Right atrium auricular region (tissue), 2 donors: ENCODE measurements at regions not wholly inside any gene's neighbourhood (a gene's known extent, or its start where the extent isn't known, plus 50 kb on each side); places are given as distances from the start of the nearest gene placed in this dataset.

Experiments
- DNase-seq: peaks from one replicate; pipeline ENCODE4 v3.0.0-alpha.2; 2019; ENCODE audit warnings: low spot score
- H3K27ac ChIP-seq, 2 donors: fragments of 200-600 bp; sonication (generic); 1 replicate in 1 of 2; 2 replicates in 1 of 2; pipeline ENCODE4 v1.5.1; 2016 to 2019
- H3K27me3 ChIP-seq, 2 donors: fragments of 200-600 bp; sonication (generic); one replicate each; pipeline versions ENCODE4 v1.5.1 to v1.6.0; 2017 to 2019
- H3K36me3 ChIP-seq: fragments of 200-600 bp; sonication (generic); one replicate; pipeline ENCODE4 v1.5.1; 2016
- H3K4me1 ChIP-seq, 2 donors: fragments of 200-600 bp; sonication (generic); one replicate each; pipeline versions ENCODE4 v1.5.1 to v1.6.0; 2017 to 2019
- H3K4me3 ChIP-seq, 2 donors: fragments of 200-600 bp; sonication (generic); 1 replicate in 1 of 2; 2 replicates in 1 of 2; pipeline ENCODE4 v1.5.1; 2017 to 2019; ENCODE audit warnings: mild to moderate bottlenecking in 1 of 2, moderate library complexity in 1 of 2
- H3K9me3 ChIP-seq, 2 donors: fragments of 200-600 bp; sonication (generic); one replicate each; pipeline ENCODE4 v1.5.1; 2019
- CTCF ChIP-seq, 2 donors: fragments of 200-600 bp; sonication (generic); IDR thresholded peaks; one replicate each; pipeline ENCODE4 v1.5.1; 2019; ENCODE audit warnings: antibody characterized with exemption in 2 of 2

GRCh38 chrX:20609916-20610415 lies 343.3 kb upstream of the RPS6KA3 start:
- Histone ChIP-seq H3K4me1 (no peaks in the 10 kb centered on the region), H3K9me3 (peaks cover 0 to 2% of the 10 kb centered on the region in 2 donors), H3K27ac (no peak overlapping the region), H3K27me3 (no peaks in the 10 kb centered on the region), H3K4me3 (no peak overlapping the region), H3K36me3 (no peaks in the 10 kb centered on the region)
- DNase-seq: no peak
- no peak for TF ChIP-seq CTCF (IDR thresholded peaks at IDR 0.05)

- Histone ChIP-seq H3K27ac (no peak overlapping the region), H3K4me1 (no peaks in the 10 kb centered on the region), H3K4me3 (no peak overlapping the region), H3K9me3 (no peaks in the 10 kb centered on the region), H3K36me3 (no peaks in the 10 kb centered on the region), H3K27me3 (no peaks in the 10 kb centered on the region)
- DNase-seq: no peak
- TF ChIP-seq CTCF (IDR thresholded peaks at IDR 0.05): no peak
These were observed 340.1 kb upstream of the RPS6KA3 start for GRCh38 chrX:20606831-20607230.

GRCh38 chrX:20596856-20597255 lies 330.1 kb upstream of the RPS6KA3 start:
- no peak overlapping the region for H3K27ac ChIP-seq
- TF ChIP-seq CTCF (IDR thresholded peaks at IDR 0.05): no peak

GRCh38 chrX:20595928-20596575 lies 329.3 kb upstream of the RPS6KA3 start:
- no peaks in the 10 kb centered on the region for H3K4me1 ChIP-seq
- no peaks in the 10 kb centered on the region for H3K9me3 ChIP-seq
- no peak for DNase-seq
- H3K36me3 ChIP-seq: no peaks in the 10 kb centered on the region
- no peaks in the 10 kb centered on the region for H3K27me3 ChIP-seq
- no peak overlapping the region for H3K27ac ChIP-seq
- no peak for TF ChIP-seq CTCF (IDR thresholded peaks at IDR 0.05)
- no peak overlapping the region for H3K4me3 ChIP-seq

More at GRCh38 chrX:20596856-20597255, 330.1 kb upstream of the RPS6KA3 start:
- Histone ChIP-seq H3K27me3 (no peaks in the 10 kb centered on the region), H3K4me3 (no peak overlapping the region), H3K4me1 (no peaks in the 10 kb centered on the region), H3K36me3 (no peaks in the 10 kb centered on the region), H3K9me3 (no peaks in the 10 kb centered on the region)
- no peak for DNase-seq

- H3K9me3 ChIP-seq: no peaks in the 10 kb centered on the region
- no peak overlapping the region for H3K4me3 ChIP-seq
- no peak for DNase-seq
- TF ChIP-seq CTCF (IDR thresholded peaks at IDR 0.05): no peak
- H3K4me1 ChIP-seq: no peaks in the 10 kb centered on the region
- no peaks in the 10 kb centered on the region for H3K36me3 ChIP-seq
- no peaks in the 10 kb centered on the region for H3K27me3 ChIP-seq
- no peak overlapping the region for H3K27ac ChIP-seq
These were observed 328.3 kb upstream of the RPS6KA3 start for GRCh38 chrX:20594985-20595384.

GRCh38 chrX:20593836-20594235 lies 327.1 kb upstream of the RPS6KA3 start:
- no peak for TF ChIP-seq CTCF (IDR thresholded peaks at IDR 0.05)
- no peaks in the 10 kb centered on the region for H3K27me3 ChIP-seq
- DNase-seq: no peak

More at GRCh38 chrX:20593836-20594235, 327.1 kb upstream of the RPS6KA3 start:
- Histone ChIP-seq H3K27ac (no peak overlapping the region), H3K36me3 (no peaks in the 10 kb centered on the region), H3K4me3 (no peak overlapping the region), H3K4me1 (no peaks in the 10 kb centered on the region), H3K9me3 (peaks cover 0 to 9% of the 10 kb centered on the region in 2 donors)
